Lower leg skin (tissue), 4 donors: ENCODE measurements at regions not wholly inside any gene's neighbourhood (a gene's known extent, or its start where the extent isn't known, plus 50 kb on each side); places are given as distances from the start of the nearest gene placed in this dataset.

ENCODE experiments used
- DNase-seq, 2 donors: peaks; one replicate each; pipeline ENCODE4 v3.0.0-alpha.2; 2019; ENCODE audit warnings: low spot score in 2 of 2
- H3K4me3 ChIP-seq: fragments of 200-600 bp; sonication (generic); 2 replicates; pipeline ENCODE4 v1.5.1; 2017; ENCODE audit warnings: mild to moderate bottlenecking, low read depth; ENCODE audit not compliant: poor library complexity, severe bottlenecking
- POLR2A ChIP-seq, 2 donors: fragments of 450-650 bp; IDR thresholded peaks; one replicate each; pipeline ENCODE4 v1.6.1; 2016 to 2017; ENCODE audit warnings: antibody characterized with exemption in 2 of 2, mild to moderate bottlenecking in 1 of 2, moderate library complexity in 1 of 2
- WGBS, 2 donors: methylation state at CpG; one replicate each; pipeline ENCODE4 v1.1.5; 2018; 5-methylcytosine and 5-hydroxymethylcytosine counted together
- intact Hi-C: fragments of 100-400 bp; cut with DNase I; formaldehyde crosslinking; loops from one replicate; pipeline ENCODE4 v1.15.0; 2023; ENCODE audit warnings: low total_unique reads
- TF ChIP-seq, protein P1 (sequence below), 3 donors: fragments of 450-650 bp; IDR thresholded peaks; one replicate each; pipeline ENCODE4 v1.5.1; 2016; ENCODE audit warnings: antibody characterized with exemption in 3 of 3, mild to moderate bottlenecking in 3 of 3, moderate library complexity in 2 of 3

- intact Hi-C loops = no loop called here
- no peak for TF ChIP-seq POLR2A (IDR thresholded peaks at IDR 0.05)
- TF ChIP-seq, protein P1, sequence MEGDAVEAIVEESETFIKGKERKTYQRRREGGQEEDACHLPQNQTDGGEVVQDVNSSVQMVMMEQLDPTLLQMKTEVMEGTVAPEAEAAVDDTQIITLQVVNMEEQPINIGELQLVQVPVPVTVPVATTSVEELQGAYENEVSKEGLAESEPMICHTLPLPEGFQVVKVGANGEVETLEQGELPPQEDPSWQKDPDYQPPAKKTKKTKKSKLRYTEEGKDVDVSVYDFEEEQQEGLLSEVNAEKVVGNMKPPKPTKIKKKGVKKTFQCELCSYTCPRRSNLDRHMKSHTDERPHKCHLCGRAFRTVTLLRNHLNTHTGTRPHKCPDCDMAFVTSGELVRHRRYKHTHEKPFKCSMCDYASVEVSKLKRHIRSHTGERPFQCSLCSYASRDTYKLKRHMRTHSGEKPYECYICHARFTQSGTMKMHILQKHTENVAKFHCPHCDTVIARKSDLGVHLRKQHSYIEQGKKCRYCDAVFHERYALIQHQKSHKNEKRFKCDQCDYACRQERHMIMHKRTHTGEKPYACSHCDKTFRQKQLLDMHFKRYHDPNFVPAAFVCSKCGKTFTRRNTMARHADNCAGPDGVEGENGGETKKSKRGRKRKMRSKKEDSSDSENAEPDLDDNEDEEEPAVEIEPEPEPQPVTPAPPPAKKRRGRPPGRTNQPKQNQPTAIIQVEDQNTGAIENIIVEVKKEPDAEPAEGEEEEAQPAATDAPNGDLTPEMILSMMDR (IDR thresholded peaks at IDR 0.05) = no peak
- no peak overlapping the region for H3K4me3 ChIP-seq
- no peak for DNase-seq
- 90 to 91% methylated on average over 12 to 14 of the region's 14 CpGs for whole genome bisulfite sequencing, 2 donors
Observed at GRCh38 chr12:127060933-127061332, 1206.0 kb upstream of the TMEM132C start.

GRCh38 chr12:127063339-127064072, 1203.5 kb upstream of the TMEM132C start:
- WGBS, 2 donors = 67 to 75% methylated on average over 18 of the region's 18 CpGs
- no peak for DNase-seq
- H3K4me3 ChIP-seq = no peak overlapping the region
- TF ChIP-seq POLR2A (IDR thresholded peaks at IDR 0.05) = no peak
- TF ChIP-seq, protein P1 (IDR thresholded peaks at IDR 0.05) = no peak
- intact Hi-C loops = no loop called here

- DNase-seq = no peak
Observed at GRCh38 chr12:127064207-127064606, 1202.8 kb upstream of the TMEM132C start.

DNA sequence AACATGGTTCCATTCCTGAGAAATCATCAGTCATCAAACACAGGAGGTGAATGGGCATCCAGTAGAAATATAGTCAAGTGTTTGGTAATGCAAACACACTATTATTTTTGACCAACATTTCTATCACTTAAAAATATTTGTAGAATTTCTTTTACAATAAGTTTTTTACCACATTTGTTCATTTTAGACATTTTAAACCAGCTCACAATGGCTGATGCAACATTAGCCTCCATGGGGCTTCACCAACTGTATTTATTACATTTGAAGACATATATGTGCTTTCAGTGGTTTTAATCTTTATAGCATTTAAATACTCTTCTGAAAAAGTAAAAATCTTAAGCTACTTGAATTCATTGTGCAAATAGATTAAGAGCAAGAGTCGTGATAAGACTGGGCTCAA, 1201.4 kb upstream of the TMEM132C start:
- no peak for DNase-seq
- WGBS, 2 donors = 66 to 70% methylated on average over 1 of the region's 1 CpG
- TF ChIP-seq, protein P1 (IDR thresholded peaks at IDR 0.05) = no peak
- TF ChIP-seq POLR2A (IDR thresholded peaks at IDR 0.05) = no peak
- intact Hi-C loops = no loop called here
- H3K4me3 ChIP-seq = no peak overlapping the region

More at GRCh38 chr12:127064207-127064606, 1202.8 kb upstream of the TMEM132C start:
- 81 to 85% methylated on average over 5 of the region's 5 CpGs for WGBS, 2 donors
- H3K4me3 ChIP-seq = no peak overlapping the region
- intact Hi-C loops = no loop called here
- TF ChIP-seq, protein P1 (IDR thresholded peaks at IDR 0.05) = no peak
- no peak for TF ChIP-seq POLR2A (IDR thresholded peaks at IDR 0.05)

DNA sequence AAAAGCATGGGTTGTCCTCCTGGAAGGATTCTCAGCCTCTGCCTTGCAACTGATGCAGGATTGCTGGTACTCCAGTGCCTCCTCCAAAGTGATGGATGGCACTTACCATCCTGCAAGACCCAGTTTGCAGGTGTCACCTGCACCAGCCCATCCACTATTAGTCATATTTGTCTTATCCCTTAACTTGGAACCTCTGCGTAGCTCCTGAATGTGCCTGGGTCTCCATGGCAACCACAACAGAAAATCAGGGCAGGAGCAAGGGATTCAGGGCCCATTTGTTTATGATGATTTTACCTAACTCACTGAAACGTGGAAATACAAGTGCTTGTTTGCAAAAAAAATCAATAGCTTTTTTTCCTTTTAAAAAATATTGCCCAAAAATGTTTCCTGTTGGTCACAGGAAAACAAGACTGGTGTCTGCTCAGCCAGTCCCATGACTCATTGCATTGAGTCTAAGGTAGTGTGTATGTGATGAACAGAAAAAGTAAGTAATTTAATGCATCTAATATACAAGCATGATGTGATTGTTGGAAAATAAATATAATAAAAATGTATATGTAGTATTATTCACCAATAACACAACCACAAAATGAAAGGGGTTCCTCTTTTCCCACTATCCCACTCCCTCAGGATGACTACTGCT, 1196.3 kb upstream of the TMEM132C start:
- H3K4me3 ChIP-seq = no peak overlapping the region
- no peak for TF ChIP-seq POLR2A (IDR thresholded peaks at IDR 0.05)
- TF ChIP-seq, protein P1 (IDR thresholded peaks at IDR 0.05) = no peak
- no peak for DNase-seq
- intact Hi-C loops = no loop called here
- 29 to 30% methylated on average over 2 of the region's 2 CpGs for WGBS, 2 donors
